GM18868 (cell line): ENCODE measurements at regions not wholly inside any gene's neighbourhood (a gene's known extent, or its start where the extent isn't known, plus 50 kb on each side); places are given as distances from the start of the nearest gene placed in this dataset.

ENCODE experiments used
- ATAC-seq: cut with Tn5 transposase; IDR thresholded peaks from one replicate; pipeline ENCODE4 v1.9.1; 2021; ENCODE audit warnings: mild to moderate bottlenecking, moderate library complexity; ENCODE audit not compliant: unreplicated experiment

DNA sequence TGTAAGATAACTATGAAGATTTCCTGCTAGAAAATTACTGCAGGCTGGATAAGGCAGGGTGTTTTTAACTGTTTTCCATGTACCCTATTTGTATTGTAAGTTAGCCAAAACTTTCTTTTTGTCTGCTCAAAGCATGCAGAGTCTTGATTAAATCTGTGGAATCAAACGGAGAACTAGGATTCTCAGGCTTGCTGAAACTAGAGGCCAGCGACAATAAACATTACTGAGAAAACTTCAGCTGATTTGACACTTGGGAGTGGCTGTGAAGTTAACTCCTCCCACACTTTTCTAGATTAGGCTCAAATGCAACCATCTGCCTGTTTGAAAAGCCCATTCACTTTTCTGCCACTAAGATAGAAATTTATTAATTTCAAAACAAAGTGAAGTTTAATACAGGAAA is 153.2 kb upstream of the FRMD4B start:
- no peak for ATAC-seq

DNA sequence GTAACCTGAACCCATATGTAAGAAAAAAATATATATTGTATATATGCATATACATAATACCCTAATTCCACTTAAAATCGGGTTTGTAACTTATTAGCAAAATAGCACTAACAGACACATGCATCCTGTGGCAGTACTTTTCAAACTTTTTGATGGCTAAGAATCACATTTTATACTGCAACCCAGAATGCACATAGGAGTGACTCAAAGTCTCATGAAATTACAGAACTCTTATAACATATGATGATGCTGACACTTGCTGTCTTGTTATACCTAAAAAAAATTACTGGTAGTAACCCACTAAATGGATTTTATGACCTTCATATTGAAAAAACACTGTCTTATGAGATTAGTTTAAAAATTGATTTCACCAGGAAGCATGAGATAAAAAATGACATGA is 152.4 kb upstream of the FRMD4B start:
- no peak for ATAC-seq

DNA sequence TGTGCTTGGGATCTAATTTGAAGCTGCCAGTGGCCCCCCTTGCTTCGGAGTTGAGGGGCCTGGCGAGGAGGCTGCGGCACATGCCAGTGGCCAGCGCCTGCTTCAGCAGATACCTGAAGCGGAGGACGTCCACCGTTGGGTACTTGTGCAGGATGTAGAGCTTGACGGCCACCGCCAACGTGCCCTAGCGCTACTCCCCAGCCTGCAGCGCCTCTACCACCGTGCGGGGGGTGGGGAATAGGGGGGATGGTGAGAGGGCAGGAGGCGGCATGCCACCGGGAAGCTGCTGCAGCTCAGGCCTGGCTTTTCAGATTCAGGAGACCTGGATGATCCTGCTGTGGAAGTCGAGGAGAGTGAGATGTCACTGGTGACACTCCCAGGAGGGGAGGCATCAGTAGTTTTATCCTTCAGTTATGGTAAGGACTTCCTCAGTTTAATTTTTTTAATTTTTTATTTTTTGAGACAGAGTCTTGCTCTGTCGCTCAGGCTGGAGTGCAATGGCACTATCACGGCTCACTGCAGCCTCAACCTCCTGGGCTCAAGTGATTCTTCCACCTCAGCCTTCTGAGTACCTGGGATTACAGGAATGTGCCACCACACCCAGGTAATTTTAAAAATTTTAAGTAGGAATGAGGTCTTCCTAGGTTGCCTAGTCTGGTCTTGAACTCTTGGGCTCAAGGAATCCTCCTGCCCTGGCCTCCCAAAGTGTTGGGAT is 150.6 kb upstream of the FRMD4B start:
- ATAC-seq = no peak

DNA sequence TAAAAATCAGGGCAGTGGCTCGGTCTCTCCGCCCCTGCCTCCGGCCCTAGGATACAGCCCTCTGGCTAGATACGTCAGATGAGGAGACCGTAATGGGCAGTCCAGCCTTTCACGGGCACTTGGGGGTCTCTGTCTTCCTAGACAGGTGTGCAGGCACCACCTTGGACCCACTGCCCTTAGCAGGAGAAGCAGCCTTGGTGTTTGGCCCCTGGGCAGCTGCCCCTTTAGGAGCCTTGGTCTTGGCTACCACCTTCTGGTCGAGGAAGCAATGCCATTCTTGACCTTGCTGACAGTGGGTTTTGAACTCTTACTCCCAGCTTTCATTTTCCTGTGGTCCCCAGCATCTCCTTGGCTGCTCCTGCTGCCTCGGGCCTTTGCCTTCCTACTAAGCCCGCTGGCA is 149.7 kb upstream of the FRMD4B start:
- no peak for ATAC-seq

DNA sequence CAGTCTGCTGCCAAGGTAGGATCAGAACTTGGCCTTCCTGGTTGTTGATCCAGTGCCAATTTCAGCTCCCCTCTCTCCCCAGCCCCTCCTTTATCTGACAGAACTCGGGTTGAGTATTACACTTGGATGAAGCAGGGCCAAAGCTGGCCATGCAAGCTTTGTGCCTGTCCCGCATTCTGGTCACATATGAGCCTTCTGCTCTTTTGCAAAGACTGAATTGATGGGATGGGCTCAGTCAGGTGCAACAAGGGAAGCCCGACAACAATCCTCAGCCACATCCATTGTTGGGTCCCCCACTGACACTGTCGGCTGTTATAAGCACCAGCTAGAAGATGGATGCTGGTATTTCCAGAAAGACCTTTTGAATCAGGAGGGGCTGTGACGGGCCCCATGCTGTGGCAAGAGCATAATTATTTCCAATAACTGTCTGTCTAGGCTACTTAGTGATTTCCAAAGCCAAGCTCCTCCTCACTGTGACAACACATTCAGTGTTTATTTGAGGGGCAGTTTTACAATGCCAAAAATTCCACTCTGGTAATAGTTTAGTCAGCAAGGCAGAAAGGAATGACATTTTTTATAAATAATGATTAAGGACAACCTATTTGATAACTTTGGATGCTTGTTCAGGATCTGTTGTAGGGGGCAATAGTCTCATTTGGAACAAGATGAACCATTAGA is 146.8 kb upstream of the FRMD4B start:
- no peak for ATAC-seq

DNA sequence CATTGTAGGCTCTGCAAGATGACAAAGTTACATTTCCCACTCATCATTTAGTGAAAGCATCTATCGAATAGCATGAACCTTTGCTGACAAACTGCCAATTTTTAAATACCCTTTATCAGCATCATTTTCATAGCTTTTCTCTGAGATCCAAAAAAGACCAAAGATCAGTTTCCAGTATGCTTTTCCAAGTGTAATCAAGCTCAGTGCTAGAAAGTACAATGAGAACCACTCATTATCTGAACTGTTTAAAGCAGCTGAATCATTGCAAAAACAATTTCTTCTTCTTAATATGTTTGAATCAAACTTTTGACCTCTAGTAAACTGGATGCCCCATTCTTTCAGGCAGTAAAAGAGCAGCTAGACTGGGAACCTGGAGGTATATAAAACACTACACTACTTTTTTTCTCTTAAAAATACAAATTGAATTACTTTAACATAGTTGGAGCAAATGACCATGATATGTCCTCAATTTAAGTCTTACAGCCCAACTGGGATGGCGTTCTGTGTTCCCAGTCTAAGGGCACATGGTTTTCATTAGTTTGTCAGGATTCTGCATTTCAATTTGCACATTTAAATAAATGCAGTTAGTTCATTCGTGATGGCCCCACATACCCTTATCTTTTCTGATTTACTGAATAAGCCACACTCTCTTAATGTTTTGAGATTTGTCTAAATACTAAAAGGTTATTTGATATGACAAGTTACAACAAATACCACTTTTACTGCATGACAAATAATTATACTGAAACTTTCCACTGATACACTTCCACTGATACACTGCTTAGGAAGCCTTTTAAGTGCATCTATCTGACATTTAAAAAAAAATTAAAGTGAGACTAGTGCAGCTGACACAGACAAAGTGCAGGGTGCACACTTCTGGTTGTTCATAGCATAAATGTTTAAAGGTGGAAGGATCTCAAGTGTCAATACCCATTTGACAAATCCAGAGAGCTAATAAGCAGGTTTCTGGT is 146.0 kb upstream of the FRMD4B start:
- no peak for ATAC-seq

DNA sequence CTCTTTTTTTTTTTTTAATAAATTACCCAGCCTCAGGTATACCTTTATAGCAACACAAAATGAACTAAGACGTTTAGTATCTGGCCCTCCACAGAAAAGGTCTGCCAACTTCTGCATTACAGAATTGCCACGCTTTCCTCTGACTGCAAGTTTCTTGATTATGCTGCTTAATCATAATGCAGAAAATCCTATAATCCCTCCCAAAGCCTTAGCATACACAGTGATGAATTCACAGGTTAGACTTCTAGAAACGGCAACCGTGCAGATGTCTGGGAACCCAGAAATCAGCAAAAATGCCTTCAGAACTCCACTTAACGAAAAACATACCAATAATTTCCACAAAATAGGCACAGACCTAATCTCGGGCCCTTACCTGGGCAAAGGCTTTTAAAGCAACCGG is 144.7 kb upstream of the FRMD4B start:
- no peak for ATAC-seq

DNA sequence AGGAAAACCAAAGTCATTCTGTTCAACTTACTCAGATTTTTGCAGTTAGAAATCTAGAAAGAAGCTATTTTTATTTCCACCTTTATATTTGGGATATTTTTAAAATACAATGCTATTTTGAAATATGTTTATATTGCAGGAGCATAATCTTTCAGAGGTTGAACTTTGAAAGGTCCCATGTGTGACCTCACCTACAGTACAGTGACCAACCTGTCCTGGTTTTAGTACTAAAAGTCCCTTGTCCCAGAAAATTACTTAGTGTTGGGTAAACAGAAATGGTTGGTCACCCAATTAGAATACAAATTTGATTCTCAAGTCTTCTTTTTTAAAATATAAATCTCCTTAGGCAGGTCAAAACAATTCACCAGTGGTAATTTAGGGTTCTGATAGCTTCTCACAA is 141.6 kb upstream of the FRMD4B start:
- ATAC-seq = no peak

DNA sequence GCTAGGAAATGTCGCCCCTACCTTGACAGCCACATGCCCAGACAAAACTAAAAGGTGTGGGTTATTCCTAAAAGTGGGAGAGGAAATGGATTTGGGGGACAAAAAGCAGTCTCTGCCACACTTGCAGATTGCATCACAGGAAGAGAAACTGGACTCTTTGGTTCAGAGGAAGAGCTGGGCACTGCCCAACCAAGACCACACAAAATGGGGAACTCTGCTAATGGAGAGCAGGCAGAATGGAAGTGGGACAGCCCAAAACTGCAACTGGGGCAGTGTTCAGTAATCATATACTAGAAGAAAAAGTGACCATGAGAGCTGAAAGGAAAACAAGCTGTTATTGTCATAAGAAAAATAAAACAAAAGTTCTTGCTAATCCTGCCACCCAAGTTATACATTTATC is 138.9 kb upstream of the FRMD4B start:
- no peak for ATAC-seq

DNA sequence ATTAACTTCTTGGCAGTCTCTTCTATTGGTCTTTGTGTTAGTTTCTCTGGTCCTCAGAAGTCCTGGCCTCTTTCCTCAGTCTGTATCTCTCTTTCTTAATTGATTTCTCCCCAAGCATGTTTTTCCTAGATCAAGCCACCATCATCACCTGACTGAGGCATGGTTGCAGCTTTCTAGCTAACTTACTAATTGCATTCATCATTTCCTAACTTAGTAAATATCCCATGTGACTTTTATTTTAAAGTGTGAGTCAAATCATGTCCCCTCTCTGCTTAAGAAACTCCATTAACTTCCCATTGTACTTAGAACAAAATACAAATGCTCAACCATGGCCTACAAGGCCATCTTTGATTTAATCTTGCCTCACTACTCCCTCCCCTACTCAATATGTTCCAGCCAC is 135.4 kb upstream of the FRMD4B start:
- no peak for ATAC-seq

DNA sequence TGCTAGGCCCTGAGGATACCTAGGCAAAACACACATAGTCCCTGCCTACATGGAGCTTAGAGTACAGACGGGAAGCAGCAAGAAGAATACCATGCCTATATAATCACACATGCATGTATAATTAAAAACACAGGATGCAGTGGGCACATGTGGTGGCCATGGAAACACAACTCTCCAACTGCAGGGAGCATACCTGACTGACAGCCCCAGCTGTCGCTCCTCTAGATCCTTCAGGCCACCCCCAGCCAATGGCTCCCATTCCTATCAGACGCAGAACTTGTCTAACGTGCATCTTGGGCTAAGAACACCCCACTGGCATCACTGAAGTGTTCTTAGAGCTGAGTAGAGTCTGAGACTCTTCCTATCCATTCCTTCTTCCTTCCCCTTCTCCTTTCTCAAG is 125.5 kb upstream of the FRMD4B start:
- no peak for ATAC-seq

DNA sequence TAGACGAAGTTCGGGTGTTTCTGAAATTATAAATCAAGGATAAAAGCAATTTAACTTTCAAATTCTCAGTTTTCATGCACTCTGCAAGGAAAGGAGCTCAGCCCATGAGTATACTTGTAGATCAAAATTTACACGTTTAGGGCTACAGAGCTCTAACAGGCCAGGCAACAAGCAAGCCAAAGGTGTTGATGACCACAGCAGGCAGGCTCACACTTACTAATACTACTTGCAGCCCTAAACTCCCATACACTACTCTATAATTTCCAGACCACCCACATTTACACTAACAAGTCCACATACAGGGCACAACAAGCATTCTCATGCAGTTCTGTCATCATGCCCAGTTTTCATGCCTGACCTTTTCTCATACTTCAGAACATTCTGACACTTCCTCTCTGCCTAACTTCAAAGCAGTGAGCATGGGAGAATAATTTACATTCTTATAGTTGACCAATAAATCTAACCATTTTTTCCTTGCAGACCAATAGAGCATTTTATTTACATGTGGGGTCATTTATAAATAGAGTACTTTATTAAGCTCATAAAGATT is 124.7 kb upstream of the FRMD4B start:
- no peak for ATAC-seq

DNA sequence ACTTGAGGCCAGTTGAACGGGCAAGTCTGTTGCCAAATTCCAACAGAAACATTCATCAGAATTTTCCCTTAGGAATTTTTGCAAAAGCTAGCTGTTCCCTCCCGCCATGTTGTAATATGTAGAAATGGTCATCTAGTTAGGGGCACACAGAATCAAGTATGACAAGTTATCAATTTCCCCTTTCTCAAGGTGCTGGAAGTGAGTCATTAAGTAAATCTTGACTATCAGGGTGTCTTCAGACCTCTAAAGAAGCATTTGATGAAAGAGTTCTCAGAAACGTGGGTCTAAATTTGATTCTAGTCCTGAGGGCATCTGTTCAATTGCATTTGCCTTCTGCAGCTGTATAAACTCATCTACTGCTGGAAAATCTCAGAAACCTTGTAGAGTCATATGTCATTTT is 123.4 kb upstream of the FRMD4B start:
- no peak for ATAC-seq

DNA sequence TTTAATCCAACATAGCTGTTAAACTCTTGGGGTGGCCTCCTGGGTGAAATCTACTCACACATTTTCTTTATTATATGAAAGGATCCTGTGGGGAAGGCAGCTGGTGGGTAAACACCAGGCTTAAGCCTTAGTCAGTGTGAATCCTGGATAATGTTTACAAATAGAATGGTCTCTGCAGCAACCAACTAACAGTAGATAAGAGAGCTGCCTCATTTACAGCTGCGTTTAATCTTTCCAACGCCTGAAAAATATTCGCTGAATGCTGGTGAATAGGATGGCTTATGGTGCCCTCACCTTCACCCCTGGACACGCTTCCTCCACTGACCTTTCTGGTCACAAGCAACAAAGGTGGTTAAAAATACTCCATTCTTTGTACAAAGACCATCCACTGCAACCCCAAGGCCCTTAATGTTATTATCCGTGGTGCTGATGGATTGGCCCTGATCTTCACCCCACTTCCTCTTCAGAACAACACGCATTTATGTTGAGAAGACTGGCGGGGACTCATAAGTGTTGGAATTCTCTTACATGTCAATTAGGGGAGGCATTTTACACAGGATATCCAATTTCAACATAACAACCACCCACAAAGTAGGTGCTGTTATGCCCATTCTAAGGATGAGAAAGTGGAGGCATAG is 120.0 kb upstream of the FRMD4B start:
- no peak for ATAC-seq

DNA sequence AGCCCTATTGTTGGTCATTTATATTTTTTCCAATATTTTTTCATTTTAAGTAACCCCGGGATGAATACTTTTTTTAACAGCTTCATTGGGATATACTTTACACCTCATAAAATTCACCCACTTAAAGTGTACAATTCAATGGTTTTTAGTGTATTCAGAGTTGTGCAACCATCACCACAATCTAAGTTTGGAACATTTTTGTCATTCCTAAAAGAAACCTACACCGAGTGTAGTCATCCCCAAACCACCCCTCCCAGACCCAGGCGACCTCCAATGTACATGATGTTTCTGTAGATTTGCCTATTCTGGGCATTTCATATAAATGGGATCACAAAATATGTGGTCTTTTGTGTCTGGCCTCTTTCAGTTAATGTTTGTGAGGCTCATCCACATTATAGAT is 118.3 kb upstream of the FRMD4B start:
- no peak for ATAC-seq

DNA sequence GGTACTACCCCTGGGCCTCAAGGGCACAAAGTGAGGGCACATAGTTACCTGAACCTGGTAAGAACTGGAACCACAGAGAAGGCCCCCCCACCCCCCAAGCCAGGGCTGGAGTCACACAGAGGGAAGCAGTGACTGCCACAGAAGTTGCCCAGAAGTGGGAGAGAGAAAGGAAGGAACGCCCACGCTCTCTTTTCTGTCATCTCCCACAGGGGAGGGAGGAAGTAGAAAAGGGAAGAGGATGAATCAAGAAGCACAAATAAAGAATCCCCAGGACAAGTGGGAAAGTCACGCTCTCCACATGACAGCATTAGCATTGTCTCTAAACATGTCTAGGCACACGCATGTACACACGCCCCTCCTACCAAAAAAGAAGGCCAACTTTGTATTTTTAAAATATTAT is 114.7 kb upstream of the FRMD4B start:
- no peak for ATAC-seq

DNA sequence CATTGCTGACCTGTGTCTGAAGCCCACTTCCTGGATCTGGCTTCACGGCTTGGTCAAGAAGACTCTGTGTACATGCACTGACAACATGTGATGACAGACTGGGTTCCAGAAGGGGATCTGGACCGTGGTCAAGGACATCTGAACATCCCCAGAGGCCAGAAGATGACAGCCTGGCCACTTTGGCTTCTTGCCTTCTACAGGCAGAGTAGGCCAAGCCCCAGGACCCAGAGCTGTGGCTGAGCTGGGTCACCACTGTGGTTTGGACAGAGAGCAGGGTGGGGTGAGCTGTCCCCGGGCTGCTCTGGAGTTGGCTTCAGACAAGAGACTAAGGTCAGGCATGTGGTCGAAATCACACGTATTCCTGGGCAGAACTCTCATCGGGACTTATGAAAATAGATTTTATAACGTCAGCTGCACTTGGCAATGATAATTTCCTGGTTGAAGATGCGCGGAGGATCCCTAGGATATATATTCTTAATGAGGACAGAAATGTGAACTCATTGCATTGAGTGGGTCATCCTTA is 114.1 kb upstream of the FRMD4B start:
- no peak for ATAC-seq

DNA sequence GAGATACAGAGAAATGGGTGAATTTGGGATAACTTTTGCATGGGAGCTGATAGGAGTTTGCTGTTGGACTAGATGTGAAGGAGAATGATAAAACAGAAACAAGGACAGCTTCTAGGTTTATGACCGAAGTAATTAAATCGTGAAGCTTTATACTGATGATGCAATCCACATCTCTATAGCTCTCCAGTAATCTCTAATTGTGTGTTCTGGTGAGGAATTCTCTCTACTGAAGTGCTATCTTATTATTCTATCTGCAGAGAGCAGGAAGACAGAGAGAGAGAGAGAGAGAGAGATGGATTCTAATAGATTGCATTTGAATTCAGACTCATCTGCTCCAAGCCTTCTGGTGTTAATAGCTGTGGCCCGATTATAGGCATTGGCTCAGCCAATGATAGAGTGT is 113.5 kb upstream of the FRMD4B start:
- ATAC-seq = no peak

DNA sequence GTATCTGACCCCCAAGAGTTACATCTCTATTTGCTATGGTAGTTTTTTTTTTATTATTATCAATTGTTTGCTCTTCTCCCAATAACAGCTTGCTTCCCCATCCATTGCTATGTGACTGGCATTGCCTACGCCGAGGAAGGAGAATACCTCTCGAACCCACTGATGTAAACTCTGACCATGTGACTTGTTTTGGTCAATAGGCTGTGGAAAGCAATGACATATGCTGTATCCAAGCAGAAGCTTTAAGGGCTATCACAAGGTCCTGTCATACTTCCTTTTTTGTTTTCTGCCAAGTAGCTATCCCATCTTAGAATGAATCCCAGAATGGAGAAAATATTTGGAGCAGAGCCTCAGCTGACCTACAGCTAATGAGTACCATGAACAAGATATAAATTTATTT is 111.0 kb upstream of the FRMD4B start:
- ATAC-seq = no peak

DNA sequence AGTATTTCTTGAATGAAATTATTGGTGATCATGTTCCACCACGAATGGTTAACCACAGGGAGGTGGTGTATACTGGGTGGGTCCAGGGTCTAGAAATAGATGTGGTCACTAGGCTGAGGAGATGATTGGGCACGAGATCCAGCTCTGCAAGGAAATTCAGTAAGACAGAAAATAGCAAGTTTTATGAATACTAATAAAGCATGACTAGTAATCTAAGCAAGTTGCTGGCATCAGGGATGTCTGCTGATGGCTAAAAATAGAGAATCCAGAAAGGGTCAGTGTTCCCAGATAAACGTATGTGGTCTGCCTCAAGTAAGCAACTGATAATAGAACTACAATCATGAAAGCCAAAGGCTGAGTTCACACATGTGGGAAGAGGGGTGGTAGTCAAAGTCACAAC is 108.3 kb upstream of the FRMD4B start:
- no peak for ATAC-seq

DNA sequence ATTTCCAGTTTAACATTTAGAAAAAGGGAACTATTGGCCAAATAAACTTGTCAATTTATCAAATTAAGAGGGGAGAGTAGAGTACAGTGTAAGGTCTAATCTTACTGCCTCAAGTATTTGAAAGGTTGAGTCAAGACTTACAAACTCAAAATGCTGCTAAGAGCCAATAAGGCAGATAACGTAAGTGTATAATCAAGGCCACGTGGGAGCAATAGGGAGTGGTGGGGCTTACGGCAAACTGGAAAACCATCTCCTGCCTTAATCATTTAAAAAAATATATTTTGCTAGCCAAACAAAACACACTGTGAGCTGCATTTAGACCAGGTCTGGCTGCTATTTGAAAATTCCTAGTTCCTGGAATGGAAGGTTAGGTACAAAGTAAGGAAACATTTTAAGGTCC is 107.3 kb upstream of the FRMD4B start:
- no peak for ATAC-seq
